HEK293T (cell line): ENCODE measurements at regions not wholly inside any gene's neighbourhood (a gene's known extent, or its start where the extent isn't known, plus 50 kb on each side); places are given as distances from the start of the nearest gene placed in this dataset.

Experiments
- ARNT ChIP-seq: fragments of 450-650 bp; IDR thresholded peaks from 2 replicates; pipeline ENCODE4 v1.6.1; 2017; ENCODE audit warnings: mild to moderate bottlenecking
- CTBP1 ChIP-seq: fragments of 450-650 bp; IDR thresholded peaks from 2 replicates; pipeline ENCODE4 v1.6.1; 2016; ENCODE audit warnings: borderline replicate concordance
- ELF4 ChIP-seq: fragments of 450-650 bp; IDR thresholded peaks from 2 replicates; pipeline ENCODE4 v1.6.1; 2017; ENCODE audit warnings: antibody characterized with exemption
- FOXA1 ChIP-seq: fragments of 450-650 bp; IDR thresholded peaks from 2 replicates; pipeline ENCODE4 v1.6.1; 2016; ENCODE audit warnings: mild to moderate bottlenecking
- FOXK2 ChIP-seq: fragments of 450-650 bp; IDR thresholded peaks from 2 replicates; pipeline ENCODE4 v1.6.1; 2016; ENCODE audit warnings: mild to moderate bottlenecking
- FOXM1 ChIP-seq: fragments of 450-650 bp; IDR thresholded peaks from 2 replicates; pipeline ENCODE4 v1.6.1; 2017; ENCODE audit warnings: mild to moderate bottlenecking, borderline replicate concordance
- HDGF ChIP-seq: fragments of 450-650 bp; IDR thresholded peaks from 2 replicates; pipeline ENCODE4 v1.6.1; 2017; ENCODE audit warnings: antibody characterized with exemption, borderline replicate concordance
- L3MBTL2 ChIP-seq: fragments of 450-650 bp; conservative IDR thresholded peaks from 2 replicates; pipeline ENCODE4 v1.6.1; 2016; ENCODE audit warnings: mild to moderate bottlenecking
- LEF1 ChIP-seq: fragments of 450-650 bp; IDR thresholded peaks from 2 replicates; pipeline ENCODE4 v1.6.1; 2017; ENCODE audit warnings: mild to moderate bottlenecking, borderline replicate concordance
- SP1 ChIP-seq: fragments of 450-650 bp; IDR thresholded peaks from 2 replicates; pipeline ENCODE4 v1.6.1; 2017
- SUZ12 ChIP-seq: fragments of 450-650 bp; IDR thresholded peaks from 2 replicates; pipeline ENCODE4 v1.6.1; 2016; ENCODE audit warnings: mild to moderate bottlenecking
- TARDBP ChIP-seq: fragments of 450-650 bp; IDR thresholded peaks from 2 replicates; pipeline ENCODE4 v1.6.1; 2016
- ZNF384 ChIP-seq: fragments of 450-650 bp; IDR thresholded peaks from 2 replicates; pipeline ENCODE4 v1.6.1; 2016
- TF ChIP-seq, protein P1 (sequence below): fragments of 450-650 bp; IDR thresholded peaks from 2 replicates; pipeline ENCODE4 v1.6.1; 2016

DNA sequence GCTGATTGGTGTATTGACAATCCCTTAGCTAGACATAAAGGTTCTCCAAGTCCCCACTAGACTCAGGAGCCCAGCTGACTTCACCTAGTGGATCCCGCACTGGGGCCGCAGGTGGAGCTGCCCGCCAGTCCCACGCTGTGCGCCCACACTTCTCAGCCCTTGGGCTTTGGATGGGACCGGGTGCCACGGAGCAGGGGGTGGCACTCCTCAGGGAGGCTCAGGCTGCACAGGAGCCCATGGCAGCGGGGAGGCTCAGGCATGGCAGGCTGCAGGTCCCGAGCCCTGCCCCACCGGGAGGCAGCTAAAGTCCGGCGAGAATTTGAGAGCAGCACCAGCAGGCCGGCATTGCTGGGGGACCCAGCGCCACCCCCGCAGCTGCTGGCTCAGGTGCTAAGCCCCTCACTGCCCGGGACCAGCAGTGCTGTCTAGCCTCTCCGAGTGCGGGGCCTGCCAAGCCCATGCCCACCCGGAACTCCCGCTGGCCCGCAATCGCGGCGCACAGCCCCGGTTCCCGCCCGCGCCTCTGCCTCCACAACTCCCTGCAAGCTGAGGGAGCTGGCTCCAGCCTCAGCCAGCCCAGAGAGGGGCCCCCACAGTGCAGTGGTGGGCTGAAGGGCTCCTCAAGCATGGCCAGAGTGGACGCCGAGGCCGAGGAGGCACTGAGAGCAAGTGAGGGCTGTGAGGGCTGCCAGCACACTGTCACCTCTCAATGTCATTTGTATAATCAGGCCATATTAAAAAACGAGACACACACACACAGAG is 437.2 kb downstream of the CSNK1G3 start:
- TF ChIP-seq SUZ12 = no peak
- TF ChIP-seq FOXK2 = no peak
- TF ChIP-seq FOXA1 = no peak
- no peak for TF ChIP-seq SP1
- no peak for TF ChIP-seq TARDBP
- TF ChIP-seq ARNT = no peak
- TF ChIP-seq ZNF384 = no peak
- TF ChIP-seq FOXM1 = no peak
- no peak for TF ChIP-seq LEF1
- TF ChIP-seq ELF4 = no peak
- no peak for TF ChIP-seq CTBP1
- TF ChIP-seq, protein P1, sequence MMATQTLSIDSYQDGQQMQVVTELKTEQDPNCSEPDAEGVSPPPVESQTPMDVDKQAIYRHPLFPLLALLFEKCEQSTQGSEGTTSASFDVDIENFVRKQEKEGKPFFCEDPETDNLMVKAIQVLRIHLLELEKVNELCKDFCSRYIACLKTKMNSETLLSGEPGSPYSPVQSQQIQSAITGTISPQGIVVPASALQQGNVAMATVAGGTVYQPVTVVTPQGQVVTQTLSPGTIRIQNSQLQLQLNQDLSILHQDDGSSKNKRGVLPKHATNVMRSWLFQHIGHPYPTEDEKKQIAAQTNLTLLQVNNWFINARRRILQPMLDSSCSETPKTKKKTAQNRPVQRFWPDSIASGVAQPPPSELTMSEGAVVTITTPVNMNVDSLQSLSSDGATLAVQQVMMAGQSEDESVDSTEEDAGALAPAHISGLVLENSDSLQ = no peak
- no peak for TF ChIP-seq HDGF
- TF ChIP-seq L3MBTL2 = no peak
